ENCODE measurements at regions not wholly inside any gene's neighbourhood (a gene's known extent, or its start where the extent isn't known, plus 50 kb on each side); places are given as distances from the start of the nearest gene placed in this dataset.

- TF ChIP-seq, protein P1, sequence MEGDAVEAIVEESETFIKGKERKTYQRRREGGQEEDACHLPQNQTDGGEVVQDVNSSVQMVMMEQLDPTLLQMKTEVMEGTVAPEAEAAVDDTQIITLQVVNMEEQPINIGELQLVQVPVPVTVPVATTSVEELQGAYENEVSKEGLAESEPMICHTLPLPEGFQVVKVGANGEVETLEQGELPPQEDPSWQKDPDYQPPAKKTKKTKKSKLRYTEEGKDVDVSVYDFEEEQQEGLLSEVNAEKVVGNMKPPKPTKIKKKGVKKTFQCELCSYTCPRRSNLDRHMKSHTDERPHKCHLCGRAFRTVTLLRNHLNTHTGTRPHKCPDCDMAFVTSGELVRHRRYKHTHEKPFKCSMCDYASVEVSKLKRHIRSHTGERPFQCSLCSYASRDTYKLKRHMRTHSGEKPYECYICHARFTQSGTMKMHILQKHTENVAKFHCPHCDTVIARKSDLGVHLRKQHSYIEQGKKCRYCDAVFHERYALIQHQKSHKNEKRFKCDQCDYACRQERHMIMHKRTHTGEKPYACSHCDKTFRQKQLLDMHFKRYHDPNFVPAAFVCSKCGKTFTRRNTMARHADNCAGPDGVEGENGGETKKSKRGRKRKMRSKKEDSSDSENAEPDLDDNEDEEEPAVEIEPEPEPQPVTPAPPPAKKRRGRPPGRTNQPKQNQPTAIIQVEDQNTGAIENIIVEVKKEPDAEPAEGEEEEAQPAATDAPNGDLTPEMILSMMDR (conservative IDR thresholded peaks at IDR 0.05) = no peak
- H3K79me1 ChIP-seq (ENCODE audit: insufficient read depth, low read depth, low read length, poor library complexity, severe bottlenecking) = no peaks in the 10 kb centered on the region
- H3K27me3 ChIP-seq (ENCODE audit: insufficient read depth, low read length) = no peaks in the 10 kb centered on the region
- Mint-ChIP-seq H3K27ac (no peak overlapping the region), H3K27me3 (ENCODE audit: low read depth) (peaks cover 2% of the 10 kb centered on the region; the same call in 1 of the 2 replicates), H3K9me3 (no peaks in the 10 kb centered on the region), H3K4me1 (no peaks in the 10 kb centered on the region), H3K4me3 (no peak overlapping the region), H3K36me3 (ENCODE audit: insufficient read depth in 1 of 3, low read depth in 3 of 3) (no peaks in the 10 kb centered on the region)
- no peak overlapping the region for H3K14ac ChIP-seq (ENCODE audit: insufficient read depth, low read length)
- H4K20me1 ChIP-seq (ENCODE audit: control insufficient read depth, insufficient read depth, insufficient read length) = no peaks in the 10 kb centered on the region
- no peak overlapping the region for H2BK12ac ChIP-seq (ENCODE audit: insufficient read length, low read depth, low read length)
- H3K79me2 ChIP-seq (ENCODE audit: insufficient read depth, low read length) = no peaks in the 10 kb centered on the region
- H4K8ac ChIP-seq (replicated peaks; ENCODE audit: insufficient read length, low read depth, low read length) = no peak overlapping the region
- no peak overlapping the region for H3K27ac ChIP-seq (ENCODE audit: insufficient read length, low read depth, low read length)
- no peak overlapping the region for H3K9ac ChIP-seq (ENCODE audit: extremely low read depth, insufficient read length, low read length)
- H2AK5ac ChIP-seq (ENCODE audit: insufficient read length, low read length) = no peak overlapping the region
- H3K23ac ChIP-seq (ENCODE audit: insufficient read length, low read depth, low read length) = no peak overlapping the region
- H2BK120ac ChIP-seq (ENCODE audit: low read depth, low read length, poor library complexity, severe bottlenecking) = no peak overlapping the region
- H4K91ac ChIP-seq (ENCODE audit: insufficient read length, low read depth, low read length) = no peak overlapping the region
- WGBS (ENCODE audit: extremely low coverage, insufficient read length, low lambda C conversion rate) = no CpG with 5 or more reads among the region's 3 CpGs
- no peak overlapping the region for H3K18ac ChIP-seq (ENCODE audit: insufficient read length, low read depth, low read length)
- H3K4ac ChIP-seq (ENCODE audit: low read depth, low read length) = no peak overlapping the region
- no peak for DNase-seq
- H3K4me1 ChIP-seq (ENCODE audit: insufficient read depth, low read length) = no peaks in the 10 kb centered on the region
- no peak overlapping the region for H2BK15ac ChIP-seq (ENCODE audit: low read depth, low read length)
- H2AFZ ChIP-seq (ENCODE audit: low read length) = no peak overlapping the region
- no peak overlapping the region for H3T11ph ChIP-seq (ENCODE audit: low read length)
- H3K56ac ChIP-seq (ENCODE audit: insufficient read length, low read depth, low read length) = no peak overlapping the region
- no peak overlapping the region for H4K5ac ChIP-seq (ENCODE audit: insufficient read length, low read depth, low read length)
- H2BK20ac ChIP-seq (ENCODE audit: low read depth, low read length, poor library complexity, severe bottlenecking) = no peak overlapping the region
- no peaks in the 10 kb centered on the region for H3K23me2 ChIP-seq (ENCODE audit: insufficient read length, low read depth, low read length, poor library complexity, severe bottlenecking)
- no peak overlapping the region for H3K4me2 ChIP-seq (ENCODE audit: insufficient read depth, insufficient read length, low read length)
- no peaks in the 10 kb centered on the region for H3K9me3 ChIP-seq (ENCODE audit: control insufficient read depth, low read depth, low read length)
- no peak overlapping the region for H2BK5ac ChIP-seq (ENCODE audit: insufficient read length, low read length)
These were observed 127.5 kb upstream of the TNPO1 start for GRCh38 chr5:72688916-72689315.

All from H9 (cell line).